C4-2B (cell line): ENCODE measurements at regions not wholly inside any gene's neighbourhood (a gene's known extent, or its start where the extent isn't known, plus 50 kb on each side); places are given as distances from the start of the nearest gene placed in this dataset.

Experiments used
- H3K27ac ChIP-seq: fragments of 450-650 bp; 2 replicates; pipeline ENCODE4 v1.5.1; 2017
- CTCF ChIP-seq: fragments of 450-650 bp; conservative IDR thresholded peaks from 2 replicates; pipeline ENCODE4 v1.5.1; 2017; ENCODE audit warnings: mild to moderate bottlenecking
- ZFX ChIP-seq: fragments of 450-650 bp; IDR thresholded peaks from 2 replicates; pipeline ENCODE4 v1.6.1; 2017

GRCh38 chr16:48904333-48904732 lies 294.4 kb upstream of the N4BP1 start:
- no peak overlapping the region for H3K27ac ChIP-seq

GRCh38 chr16:48903039-48903438 lies 293.1 kb upstream of the N4BP1 start:
- no peak overlapping the region for H3K27ac ChIP-seq
- TF ChIP-seq ZFX, result no peak
- TF ChIP-seq CTCF, result no peak

More at GRCh38 chr16:48904333-48904732, 294.4 kb upstream of the N4BP1 start:
- no peak for TF ChIP-seq CTCF
- no peak for TF ChIP-seq ZFX

- no peak for TF ChIP-seq ZFX
- TF ChIP-seq CTCF, result no peak
- no peak overlapping the region for H3K27ac ChIP-seq
Observed at GRCh38 chr16:48901712-48902374, 291.9 kb upstream of the N4BP1 start.

GRCh38 chr16:48899500-48899899 lies 289.5 kb upstream of the N4BP1 start:
- TF ChIP-seq ZFX (no peak), CTCF (no peak)
- H3K27ac ChIP-seq, result no peak overlapping the region

GRCh38 chr16:48897698-48898205 lies 287.8 kb upstream of the N4BP1 start:
- no peak overlapping the region for H3K27ac ChIP-seq
- TF ChIP-seq CTCF (no peak), ZFX (no peak)

GRCh38 chr16:48895142-48895541 lies 285.2 kb upstream of the N4BP1 start:
- TF ChIP-seq ZFX (no peak), CTCF (no peak)
- no peak overlapping the region for H3K27ac ChIP-seq

- TF ChIP-seq CTCF, result no peak
- TF ChIP-seq ZFX, result no peak
- H3K27ac ChIP-seq, result no peak overlapping the region
Observed at GRCh38 chr16:48892893-48893292, 282.9 kb upstream of the N4BP1 start.
